ENCODE measurements at regions not wholly inside any gene's neighbourhood (a gene's known extent, or its start where the extent isn't known, plus 50 kb on each side); places are given as distances from the start of the nearest gene placed in this dataset.

- no peak for DNase-seq
Measured at GRCh38 chr9:120289990-120290975, 289.7 kb downstream of the CDK5RAP2 start.

DNA sequence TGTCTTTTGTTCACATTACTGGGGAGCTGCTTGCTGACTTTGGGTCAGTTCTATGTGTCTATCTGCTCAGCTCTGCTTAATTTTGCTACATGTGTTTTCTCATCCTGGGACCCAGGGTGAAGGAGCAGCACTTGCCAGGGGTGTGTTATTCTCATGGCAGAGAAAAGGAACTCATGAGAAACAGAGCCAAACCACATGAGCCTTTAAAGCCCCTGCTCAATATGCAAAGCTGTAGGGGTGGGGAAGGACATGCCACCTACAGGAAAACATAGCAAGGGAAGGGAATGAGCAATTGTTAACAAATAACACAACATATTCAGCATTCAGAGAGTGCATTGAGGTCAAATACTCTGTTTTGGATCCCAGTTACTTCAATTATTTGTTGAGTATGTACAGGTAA, 290.9 kb downstream of the CDK5RAP2 start:
- DNase-seq, result no peak

DNA sequence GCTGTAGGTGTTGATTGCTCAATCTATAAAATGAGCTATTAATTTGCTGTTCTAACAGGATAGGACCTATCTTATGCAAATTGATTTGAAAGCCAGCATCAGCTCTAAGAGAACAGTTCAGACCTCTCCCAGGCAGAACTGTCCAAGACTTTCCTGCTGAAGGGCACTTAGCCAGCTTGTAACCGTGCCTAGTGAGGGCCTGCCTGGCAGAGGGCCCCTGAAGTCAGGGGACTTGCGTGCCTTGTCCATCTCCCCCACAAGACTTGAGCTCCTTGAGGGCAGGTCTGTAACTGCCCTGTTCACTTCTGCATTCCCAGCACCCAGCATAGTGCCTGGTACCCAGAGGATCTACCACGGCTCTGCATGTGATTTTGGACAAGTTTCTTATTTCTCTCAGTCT, 293.4 kb downstream of the CDK5RAP2 start:
- no peak for DNase-seq

GRCh38 chr9:120284821-120285220, 295.1 kb downstream of the CDK5RAP2 start:
- DNase-seq, result no peak

- no peak for DNase-seq
Measured at GRCh38 chr9:120281665-120282064, 298.3 kb downstream of the CDK5RAP2 start.

DNA sequence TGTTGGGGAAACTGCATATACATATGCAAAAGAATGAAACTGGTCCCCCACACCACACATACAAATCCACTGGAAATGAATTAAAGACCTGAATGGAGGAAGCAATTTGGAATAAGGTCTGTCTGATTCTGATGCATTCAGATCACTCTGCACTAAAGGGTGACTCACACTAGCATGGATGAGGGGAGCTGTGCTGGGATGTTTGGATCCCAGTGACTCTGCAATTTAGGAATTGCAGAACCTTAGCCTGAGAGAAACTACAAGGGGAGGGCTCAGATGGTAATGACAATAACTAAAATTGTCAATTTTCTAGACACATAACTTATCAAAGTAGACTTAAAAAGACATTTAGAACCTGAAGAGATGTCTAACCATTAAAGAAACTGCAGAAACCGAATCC, 312.0 kb downstream of the CDK5RAP2 start:
- DNase-seq, result no peak

- DNase-seq, result no peak
Measured at GRCh38 chr9:120265791-120266190, 314.2 kb downstream of the CDK5RAP2 start.

GRCh38 chr9:120264528-120264927, 315.4 kb downstream of the CDK5RAP2 start:
- DNase-seq, result no peak

GRCh38 chr9:120263836-120264235, 316.1 kb downstream of the CDK5RAP2 start:
- DNase-seq, result no peak

GRCh38 chr9:120261419-120261818, 318.5 kb downstream of the CDK5RAP2 start:
- DNase-seq, result no peak

DNA sequence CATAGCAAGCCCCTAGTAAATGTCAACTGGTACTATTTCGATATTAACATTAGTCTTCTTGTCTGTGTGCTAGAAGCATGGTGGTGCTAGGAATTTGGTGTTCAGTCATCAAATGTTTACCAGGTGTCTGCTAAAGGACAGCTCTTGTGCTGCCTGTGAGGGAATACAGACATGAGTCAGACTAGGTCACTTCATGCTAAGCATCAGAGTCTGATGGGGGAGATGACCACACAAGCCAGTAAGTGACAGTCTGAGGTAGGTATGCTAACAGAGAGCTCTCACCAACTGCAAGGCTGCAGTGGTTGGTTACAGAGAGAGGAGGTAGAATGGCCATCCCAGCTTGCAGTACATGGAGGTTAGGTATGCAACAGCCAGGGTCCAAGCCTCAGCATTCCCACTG, 320.9 kb downstream of the CDK5RAP2 start:
- DNase-seq, result no peak

DNA sequence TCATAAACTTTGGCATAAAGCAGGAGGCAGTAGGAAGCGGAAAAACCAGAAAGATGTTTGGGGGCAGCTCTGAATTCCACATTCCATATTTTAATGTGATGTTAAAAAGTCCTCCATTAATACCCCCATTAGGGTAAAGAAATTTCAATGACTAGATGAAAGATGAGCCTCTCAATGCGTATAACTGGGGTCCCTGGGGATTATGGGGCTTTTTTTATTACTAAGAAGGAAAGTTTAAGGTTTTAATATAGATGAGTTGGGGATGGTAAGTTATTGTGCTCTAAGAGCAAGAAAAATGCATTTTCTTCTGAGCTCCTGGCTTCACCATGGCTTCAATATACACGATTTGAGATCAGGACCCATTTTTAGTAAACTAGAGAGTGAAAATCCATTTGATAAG, 321.9 kb downstream of the CDK5RAP2 start:
- no peak for DNase-seq

DNA sequence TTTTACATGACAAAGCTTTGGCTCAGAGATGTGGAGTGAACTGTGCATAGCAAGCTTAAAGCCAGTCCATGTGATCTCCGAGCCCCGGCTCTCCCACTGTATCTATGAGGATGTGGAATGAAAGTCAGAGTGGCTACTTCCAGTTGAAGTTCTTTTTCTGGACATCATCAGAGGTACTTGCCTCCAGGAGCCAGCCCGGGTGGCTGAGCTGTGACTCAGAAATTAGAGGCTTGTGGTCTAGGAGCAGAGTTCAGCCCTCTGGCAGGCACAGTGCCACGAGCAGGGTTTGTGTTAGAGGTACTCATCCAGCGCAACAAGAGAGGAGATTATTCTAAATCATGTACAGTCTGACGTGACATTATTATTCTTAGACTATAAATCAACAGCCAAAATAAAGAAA, 322.5 kb downstream of the CDK5RAP2 start:
- DNase-seq, result no peak

DNA sequence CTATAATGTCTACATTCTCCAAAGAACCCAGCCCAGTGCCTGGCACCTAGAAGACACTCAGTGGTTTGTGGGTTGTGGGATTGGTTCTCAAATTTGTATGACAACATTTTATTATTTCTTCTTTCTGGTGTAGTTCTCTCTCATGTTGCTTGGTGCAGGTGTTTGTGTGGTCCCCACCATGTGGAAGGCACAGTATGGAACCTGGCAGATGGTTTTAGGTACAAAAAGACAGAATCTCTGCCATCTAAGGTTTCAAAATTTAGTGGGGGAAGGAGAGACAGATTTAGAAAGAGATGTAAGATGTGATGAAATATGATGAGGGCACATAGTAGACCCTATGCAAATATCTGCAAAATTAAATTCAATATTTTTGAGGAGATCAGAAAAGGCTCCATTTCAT, 323.8 kb downstream of the CDK5RAP2 start:
- DNase-seq, result no peak

DNA sequence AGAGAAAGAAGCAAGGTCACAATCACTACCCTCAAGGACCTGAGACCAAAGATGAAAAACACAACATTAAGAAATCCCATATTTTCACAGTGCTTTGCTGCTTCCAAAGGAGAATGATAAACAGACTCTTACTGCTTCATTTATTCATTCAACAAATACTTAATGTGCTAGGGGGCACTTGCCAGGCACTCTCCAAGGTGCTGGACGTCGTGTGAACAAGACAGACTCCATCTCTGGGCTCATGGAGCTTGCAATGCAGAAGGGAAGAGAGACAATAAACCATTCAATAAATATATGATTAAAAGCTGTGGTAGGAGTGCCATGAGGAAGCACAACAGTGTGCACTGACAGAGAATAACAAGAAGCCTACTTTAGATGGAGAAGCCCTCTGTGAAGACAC, 327.7 kb downstream of the CDK5RAP2 start:
- DNase-seq, result no peak

DNA sequence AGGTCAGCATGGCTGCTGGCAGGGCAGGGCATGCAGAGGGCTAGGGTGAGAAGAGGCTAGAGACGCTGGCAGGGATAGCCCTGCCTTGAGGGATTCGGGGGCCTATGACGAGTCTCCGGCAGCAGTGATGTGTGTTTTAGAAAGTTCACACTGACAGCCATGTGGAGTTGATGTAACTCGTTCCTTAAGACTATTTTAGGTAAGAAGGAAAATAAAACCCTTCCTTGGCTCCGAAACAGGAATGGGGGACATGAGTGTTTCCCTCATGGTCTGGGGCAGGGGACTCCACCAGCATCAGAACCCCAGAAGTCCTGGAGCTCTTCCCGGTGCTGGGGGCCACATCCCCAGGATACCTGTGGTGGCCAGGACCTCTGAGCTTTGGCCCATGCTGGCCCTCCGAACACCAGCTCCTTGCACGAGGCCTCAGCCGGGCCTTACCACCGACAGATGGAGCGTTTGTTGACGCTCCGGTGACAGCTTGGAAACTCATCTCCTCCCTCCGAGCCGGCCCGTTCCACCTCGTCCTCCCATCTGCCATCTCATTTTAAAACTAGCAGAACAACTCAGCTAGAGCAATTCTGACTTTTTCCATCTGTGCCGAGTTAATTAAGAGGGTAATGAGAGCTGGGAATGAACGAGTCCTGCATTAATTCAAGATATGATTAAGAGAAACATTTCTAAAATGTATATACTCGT, 337.7 kb downstream of the CDK5RAP2 start:
- no peak for DNase-seq

DNA sequence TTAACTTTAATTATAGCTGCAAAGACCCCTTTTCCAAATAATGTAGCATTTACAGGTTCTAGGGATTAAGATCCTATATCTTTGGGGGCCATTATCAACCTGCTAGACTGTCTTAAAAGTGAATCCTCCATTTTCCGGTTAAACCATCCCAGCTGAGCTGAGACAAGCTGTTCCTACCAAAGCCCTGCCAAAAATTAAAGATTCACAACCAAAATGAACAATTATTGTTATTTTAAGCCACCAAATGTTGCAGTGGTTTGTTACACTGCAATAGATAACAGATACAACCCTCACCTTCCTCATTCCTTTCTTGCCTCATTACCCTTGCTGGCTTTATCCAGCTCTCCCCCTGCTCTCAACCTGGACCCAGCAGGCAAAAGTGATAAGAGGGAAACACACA, 343.4 kb downstream of the CDK5RAP2 start:
- no peak for DNase-seq

GRCh38 chr9:120235081-120235480, 344.9 kb downstream of the CDK5RAP2 start:
- no peak for DNase-seq

DNA sequence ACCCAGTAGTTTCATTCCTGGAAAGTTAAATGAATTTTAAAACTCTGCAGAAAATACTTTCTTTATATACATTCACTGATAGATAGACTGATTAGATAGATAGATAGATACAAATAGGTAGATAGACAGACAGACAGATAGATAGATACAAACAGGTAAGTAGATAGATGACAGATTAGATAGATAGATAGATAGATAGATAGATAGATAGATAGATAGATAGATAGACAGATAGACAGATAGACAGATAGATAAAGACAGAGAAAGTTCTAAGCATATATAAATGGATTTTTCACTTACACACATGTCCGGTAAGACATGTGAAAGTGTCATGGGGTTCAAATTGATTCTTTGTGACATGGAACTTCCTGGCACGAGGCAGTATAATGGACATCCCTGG, 349.7 kb downstream of the CDK5RAP2 start:
- DNase-seq, result no peak

DNA sequence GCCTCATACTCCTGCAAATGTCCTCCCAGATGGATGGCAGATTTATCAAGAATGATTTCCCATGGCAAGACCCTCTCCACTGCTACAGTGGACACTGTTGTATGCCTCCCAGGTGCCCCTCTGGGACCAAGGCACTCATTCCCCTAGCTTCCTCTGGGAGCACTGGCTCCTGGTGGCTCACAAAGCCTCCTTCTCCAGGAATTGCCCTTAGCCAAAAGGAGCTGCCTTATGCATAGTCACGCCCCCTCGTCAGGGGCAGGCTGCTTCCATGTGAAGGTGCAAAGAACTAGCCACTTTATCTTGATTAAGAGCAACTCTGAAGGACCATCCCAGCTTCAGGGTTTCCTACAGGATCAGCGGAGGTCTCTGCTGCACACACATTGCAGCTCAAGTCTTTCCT, 358.1 kb downstream of the CDK5RAP2 start:
- DNase-seq, result no peak

DNA sequence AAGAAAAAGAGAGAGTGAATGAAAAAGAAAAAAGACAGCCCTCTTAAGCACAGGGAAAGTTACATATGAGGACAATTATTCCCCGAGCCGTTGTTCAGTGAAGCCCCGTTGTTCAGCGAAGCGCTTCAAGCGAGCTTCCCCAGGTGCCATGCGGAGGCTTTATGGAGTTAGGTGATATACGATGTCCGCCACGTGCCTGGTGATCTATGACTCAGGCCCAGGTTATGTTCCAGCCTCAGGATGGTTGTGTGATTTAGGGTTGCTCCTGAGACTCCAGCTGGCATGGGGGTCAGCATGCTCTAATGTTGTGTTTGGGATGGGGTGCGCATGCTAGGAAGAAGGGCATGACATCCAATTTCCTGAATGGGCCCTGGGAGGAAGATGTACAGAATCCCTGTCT, 365.6 kb downstream of the CDK5RAP2 start:
- no peak for DNase-seq

DNA sequence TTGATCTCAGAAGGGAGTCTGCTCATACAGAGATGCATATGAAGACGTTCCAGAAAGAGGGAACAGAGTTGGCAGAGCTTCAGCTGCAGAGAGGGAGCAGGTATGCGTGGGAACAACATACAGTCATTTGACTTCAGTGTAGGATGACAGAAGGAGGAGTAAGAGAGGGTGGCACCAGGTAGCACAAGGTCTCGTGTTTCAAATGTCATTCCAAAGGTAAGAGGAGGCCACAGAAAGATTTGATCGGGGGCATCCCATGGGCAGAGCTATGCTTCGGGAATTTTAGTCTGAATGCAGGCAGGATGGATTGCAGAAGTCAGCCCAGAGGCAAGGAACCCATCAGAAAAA, 367.1 kb downstream of the CDK5RAP2 start:
- no peak for DNase-seq

GRCh38 chr9:120212153-120212852, 367.7 kb downstream of the CDK5RAP2 start:
- no peak for DNase-seq

DNA sequence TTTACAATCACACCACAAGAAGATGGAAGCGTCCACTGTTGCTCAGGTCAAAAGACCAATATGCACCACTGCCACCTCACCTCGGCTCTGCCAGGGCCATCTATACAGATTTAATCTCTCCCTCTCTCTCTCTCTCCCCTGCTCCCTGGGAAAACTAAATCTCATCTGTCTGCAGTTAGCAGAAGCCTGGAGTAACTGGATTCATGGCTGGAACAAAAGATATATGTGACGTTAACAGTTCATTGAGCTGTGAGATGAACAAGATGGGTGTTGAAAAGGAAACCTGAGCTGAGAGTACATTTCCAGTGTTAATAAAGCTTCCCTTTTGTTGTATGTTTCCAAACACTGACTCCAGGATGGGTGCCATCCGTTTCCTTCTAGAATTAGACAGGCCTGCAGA, 369.7 kb downstream of the CDK5RAP2 start:
- no peak for DNase-seq
